SJCRH30 (cell line): ENCODE measurements at regions not wholly inside any gene's neighbourhood (a gene's known extent, or its start where the extent isn't known, plus 50 kb on each side); places are given as distances from the start of the nearest gene placed in this dataset.

Source experiments
- DNase-seq, 2 experiments: peaks; one replicate each; pipeline ENCODE4 v3.0.0-alpha.2; 2015 to 2020
- H3K27ac ChIP-seq: fragments of 250-450 bp; sonication (Bioruptor Pico); 2 replicates; pipeline ENCODE4 v1.5.1; 2020; ENCODE audit warnings: mild to moderate bottlenecking, moderate library complexity
- H3K27me3 ChIP-seq: fragments of 250-450 bp; sonication (Bioruptor Pico); 2 replicates; pipeline ENCODE4 v1.5.1; 2020; ENCODE audit warnings: mild to moderate bottlenecking, moderate library complexity
- H3K36me3 ChIP-seq: fragments of 250-450 bp; sonication (Bioruptor Pico); 2 replicates; pipeline ENCODE4 v1.5.1; 2020; ENCODE audit warnings: mild to moderate bottlenecking, moderate library complexity
- H3K4me1 ChIP-seq: fragments of 250-450 bp; sonication (Bioruptor Pico); 2 replicates; pipeline ENCODE4 v1.5.1; 2020; ENCODE audit warnings: mild to moderate bottlenecking, moderate library complexity
- H3K4me3 ChIP-seq: fragments of 250-450 bp; sonication (Bioruptor Pico); 2 replicates; pipeline ENCODE4 v1.5.1; 2020; ENCODE audit warnings: mild to moderate bottlenecking, moderate library complexity
- H3K9me3 ChIP-seq: fragments of 250-450 bp; sonication (Bioruptor Pico); replicated peaks from 2 replicates; pipeline ENCODE4 v1.5.1; 2020; ENCODE audit warnings: mild to moderate bottlenecking, moderate library complexity

DNA sequence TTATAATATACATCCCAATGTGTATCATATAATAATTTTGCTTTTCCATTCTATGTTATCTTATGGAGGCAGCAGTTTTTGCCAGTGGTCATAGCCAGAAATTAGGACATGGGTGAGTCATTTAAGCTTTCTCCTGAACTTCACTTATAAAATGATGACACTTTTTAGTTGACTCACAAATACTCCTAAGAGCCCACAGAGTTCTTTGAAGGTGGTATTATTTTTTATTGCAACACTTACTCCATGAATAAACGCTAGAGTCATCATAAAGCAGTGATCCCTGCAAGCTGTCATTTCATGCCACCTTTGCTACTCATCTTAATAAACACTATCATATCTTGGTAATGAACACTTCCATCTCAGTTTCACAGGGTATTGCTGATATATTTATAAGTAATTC is 69.9 kb upstream of the MAPRE2 start:
- DNase-seq = no peak
- no peaks in the 10 kb centered on the region for H3K4me1 ChIP-seq
- H3K27ac ChIP-seq = no peak overlapping the region
- H3K27me3 ChIP-seq = no peaks in the 10 kb centered on the region
- H3K36me3 ChIP-seq = no peaks in the 10 kb centered on the region
- H3K9me3 ChIP-seq = no peaks in the 10 kb centered on the region
- no peak overlapping the region for H3K4me3 ChIP-seq

DNA sequence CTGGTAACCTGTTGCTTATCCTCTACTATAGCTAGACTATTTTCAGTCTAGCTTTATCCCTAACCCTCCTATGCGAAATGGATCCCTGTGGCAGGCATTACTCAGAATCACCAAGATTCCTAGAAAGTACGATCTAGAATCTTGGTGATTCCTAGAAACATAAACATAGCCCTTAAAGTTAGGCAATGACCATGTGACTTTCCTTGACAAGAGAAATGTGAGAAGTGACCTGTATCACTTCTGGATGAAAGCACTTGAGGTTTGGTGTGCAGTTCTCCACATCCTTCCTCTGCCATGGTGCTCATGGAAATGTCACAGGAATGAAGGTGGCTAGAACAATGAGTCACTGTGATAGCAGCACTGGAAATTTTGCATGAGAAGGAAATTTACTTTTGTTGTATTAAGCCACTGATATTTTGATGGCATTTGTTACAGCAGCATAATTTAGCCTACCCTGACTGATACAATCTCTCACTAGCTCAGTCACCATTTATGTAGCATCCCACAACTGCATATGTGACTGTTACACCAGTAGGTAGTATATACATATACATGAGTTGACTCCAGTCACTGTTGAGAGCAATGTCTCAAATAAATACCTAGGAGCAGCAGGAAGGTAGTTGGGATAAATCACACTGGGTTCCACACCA is 68.3 kb upstream of the MAPRE2 start:
- no peaks in the 10 kb centered on the region for H3K4me1 ChIP-seq
- no peaks in the 10 kb centered on the region for H3K36me3 ChIP-seq
- H3K27ac ChIP-seq = no peak overlapping the region
- no peaks in the 10 kb centered on the region for H3K27me3 ChIP-seq
- DNase-seq = no peak
- no peaks in the 10 kb centered on the region for H3K9me3 ChIP-seq
- no peak overlapping the region for H3K4me3 ChIP-seq

DNA sequence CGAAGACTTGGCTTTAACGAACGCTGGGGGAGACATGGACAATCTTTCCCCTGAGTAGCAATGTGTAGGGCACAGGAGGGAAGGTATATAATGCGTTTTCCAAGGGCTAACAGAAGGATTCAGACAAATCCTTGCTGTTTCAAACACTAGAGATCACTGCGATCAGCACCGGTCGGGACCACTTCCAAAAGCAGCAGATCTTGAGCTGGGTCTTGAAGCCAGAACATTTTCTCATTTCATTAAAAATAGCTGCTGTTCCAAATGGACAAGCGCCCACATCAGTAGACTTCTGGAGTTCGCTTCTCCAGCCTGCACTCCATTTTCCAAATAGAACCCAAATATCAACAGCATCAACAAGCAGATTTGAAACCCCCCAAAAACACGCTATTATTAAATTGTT is 65.1 kb upstream of the MAPRE2 start:
- Histone ChIP-seq H3K9me3 (no peaks in the 10 kb centered on the region), H3K36me3 (no peaks in the 10 kb centered on the region), H3K4me3 (peak overlapping the region; percentile 63), H3K4me1 (no peaks in the 10 kb centered on the region), H3K27ac (no peak overlapping the region), H3K27me3 (no peaks in the 10 kb centered on the region)
- no peak for DNase-seq

DNA sequence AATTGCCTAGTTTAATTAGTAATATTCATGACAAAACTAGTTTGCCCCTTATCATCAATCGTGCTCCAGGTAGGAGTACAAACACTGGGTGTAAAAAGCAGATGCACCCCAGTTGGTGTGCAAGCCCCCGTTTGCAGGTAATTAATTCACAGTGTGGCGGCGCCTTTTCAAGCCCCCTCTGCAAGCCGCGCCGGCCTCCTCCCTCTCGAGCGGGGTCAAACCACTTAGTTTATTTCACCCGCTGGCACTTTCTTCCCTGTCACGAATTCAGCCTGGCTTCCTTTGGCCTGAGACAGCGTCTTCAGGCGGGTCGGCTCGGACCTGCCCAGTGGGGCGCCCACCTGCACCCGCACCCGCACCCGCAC is 64.7 kb upstream of the MAPRE2 start:
- Histone ChIP-seq H3K4me3 (peak overlapping the region; percentile 63), H3K9me3 (no peaks in the 10 kb centered on the region), H3K4me1 (no peaks in the 10 kb centered on the region), H3K27ac (no peak overlapping the region), H3K27me3 (no peaks in the 10 kb centered on the region), H3K36me3 (no peaks in the 10 kb centered on the region)
- DNase-seq = no peak

DNA sequence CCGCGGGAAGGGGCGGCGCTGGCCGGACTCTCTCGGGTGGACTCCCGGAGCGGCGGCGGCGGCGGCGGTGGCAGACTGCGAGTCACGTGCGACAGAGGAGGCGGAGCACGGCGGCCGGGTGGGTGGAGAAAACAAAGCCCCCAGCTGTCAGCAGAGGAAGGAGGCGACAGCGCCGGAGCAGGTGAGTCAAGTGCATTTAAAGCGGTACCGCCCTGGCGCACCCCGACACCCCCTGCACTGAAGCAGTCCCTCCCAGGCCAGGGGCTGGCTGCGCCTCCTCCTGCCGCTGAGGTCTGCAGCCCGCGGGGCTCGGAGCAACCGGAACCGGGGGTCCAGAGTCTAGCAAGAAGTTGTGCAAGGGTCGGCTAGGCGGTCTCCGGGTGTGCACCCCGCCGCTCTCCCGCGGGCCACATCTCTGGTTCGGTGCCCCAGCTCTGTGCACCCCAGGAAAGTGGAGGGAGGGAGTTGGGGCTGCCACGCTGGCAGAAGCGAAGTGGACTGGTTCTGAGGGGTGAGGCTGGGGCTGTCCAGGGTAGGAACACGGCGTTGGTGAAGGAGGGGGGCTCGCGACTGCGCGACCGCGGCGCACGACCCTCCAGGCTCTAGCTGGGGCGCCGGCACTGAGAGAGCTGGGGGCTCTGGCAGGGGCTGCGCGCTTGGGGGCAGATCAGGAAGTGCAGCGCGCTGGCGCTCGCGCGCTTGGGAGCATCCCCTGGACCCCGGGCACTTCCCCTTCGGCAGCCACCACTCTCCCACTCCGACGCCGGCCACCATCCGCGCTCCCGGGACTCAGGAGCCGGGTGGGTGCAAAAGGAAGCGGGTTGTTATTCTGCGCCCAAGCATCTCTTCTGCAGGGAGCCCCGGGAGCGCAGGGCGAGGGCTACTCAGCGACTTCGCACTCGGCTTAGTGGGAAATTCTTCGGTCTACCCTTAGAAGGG is 64.0 kb upstream of the MAPRE2 start:
- peak; percentile 66 to 68 for DNase-seq
- Histone ChIP-seq H3K4me3 (peak overlapping the region; percentile 63), H3K4me1 (no peaks in the 10 kb centered on the region)

DNA sequence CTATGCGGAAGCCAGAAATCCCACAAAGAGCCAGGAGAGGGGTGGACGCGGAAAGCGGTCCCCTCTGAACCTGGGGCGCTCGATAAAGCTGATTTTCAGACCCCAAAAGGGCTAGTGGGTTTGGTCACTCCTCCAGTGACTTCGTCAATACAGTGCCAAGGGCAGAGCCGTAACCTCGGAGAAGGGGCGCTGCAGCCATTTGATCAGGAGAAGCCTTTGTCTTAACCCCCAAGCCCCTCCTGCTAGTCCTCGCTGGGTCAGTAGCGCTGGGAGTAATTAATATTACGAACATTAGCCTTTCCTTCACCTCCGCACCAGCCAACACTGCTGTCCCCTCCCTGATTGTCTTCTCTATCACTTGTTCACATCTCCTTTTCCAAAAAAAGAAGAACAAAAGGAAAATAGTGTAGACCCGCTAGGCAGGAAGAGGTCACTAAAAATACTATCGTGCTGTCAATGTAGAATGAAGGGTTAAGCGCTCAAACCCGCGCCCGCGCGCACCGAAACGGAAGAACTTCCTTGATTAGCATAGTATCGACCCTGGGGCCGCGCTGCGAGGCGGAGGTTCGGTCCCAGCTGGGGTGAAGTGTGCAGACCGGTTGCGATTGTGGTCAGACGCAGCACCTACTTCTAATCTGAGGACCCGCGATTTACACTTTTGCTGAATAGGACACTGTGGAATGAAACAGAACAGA is 63.2 kb upstream of the MAPRE2 start:
- peak; percentile 19 to 24 for DNase-seq
- H3K4me3 ChIP-seq = peak overlapping the region; percentile 63
- no peaks in the 10 kb centered on the region for H3K9me3 ChIP-seq
- H3K36me3 ChIP-seq = no peaks in the 10 kb centered on the region
- no peaks in the 10 kb centered on the region for H3K27me3 ChIP-seq
- H3K27ac ChIP-seq = no peak overlapping the region
- no peaks in the 10 kb centered on the region for H3K4me1 ChIP-seq

More for the DNA sequence above, 64.0 kb upstream of the MAPRE2 start:
- H3K27ac ChIP-seq = no peak overlapping the region
- H3K36me3 ChIP-seq = no peaks in the 10 kb centered on the region
- H3K9me3 ChIP-seq = no peaks in the 10 kb centered on the region
- H3K27me3 ChIP-seq = no peaks in the 10 kb centered on the region

DNA sequence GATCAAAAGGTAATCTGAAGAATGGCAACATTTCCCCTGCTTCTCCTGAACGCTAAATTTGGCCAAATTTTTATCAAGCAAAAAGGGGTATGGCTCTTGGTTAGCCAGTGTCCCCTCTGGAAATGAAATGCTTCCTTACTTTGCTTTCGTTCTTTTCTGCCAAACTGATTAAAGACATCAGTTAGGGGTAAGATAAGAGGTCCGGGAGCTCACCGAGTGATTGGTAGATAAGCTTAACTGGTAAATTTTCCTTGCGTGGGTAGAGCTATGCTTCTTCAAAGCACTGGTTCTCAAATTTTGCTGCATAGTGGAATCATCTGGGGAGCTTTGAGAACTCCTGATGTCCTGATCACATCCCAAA is 62.7 kb upstream of the MAPRE2 start:
- H3K4me3 ChIP-seq = peak overlapping the region; percentile 63
- no peak overlapping the region for H3K27ac ChIP-seq
- no peaks in the 10 kb centered on the region for H3K9me3 ChIP-seq
- H3K36me3 ChIP-seq = no peaks in the 10 kb centered on the region
- no peak for DNase-seq
- H3K27me3 ChIP-seq = no peaks in the 10 kb centered on the region
- H3K4me1 ChIP-seq = no peaks in the 10 kb centered on the region

DNA sequence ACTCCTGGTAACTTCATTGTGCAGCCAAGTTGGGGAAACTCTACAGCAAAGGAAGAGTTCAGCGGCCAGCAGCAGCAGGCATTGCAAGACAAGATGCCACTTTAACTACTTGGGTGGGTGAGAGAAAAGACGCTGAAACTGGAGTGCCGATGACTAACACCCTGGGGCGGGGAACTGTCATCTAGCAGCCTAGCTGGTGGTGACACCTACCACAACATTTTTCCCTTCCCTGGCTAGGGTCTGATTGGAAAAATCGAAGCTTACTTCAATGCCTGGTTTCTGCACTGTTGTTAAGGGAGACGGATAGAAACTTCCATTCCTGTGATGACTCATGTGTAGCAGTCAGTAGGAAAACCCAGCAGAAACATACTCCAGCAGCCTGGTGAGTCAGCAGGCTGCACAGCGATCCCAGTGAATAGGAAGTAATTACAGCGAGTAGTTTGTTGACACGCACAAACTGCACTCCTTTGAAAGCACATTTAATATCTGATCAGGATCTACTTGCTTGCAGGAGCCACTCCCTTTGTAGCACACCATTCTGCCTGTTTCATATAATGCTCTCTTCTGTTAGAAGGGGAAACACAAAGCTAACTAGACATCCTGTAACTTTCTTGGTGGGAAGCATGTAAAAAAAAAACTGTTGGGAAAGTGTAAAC is 62.1 kb upstream of the MAPRE2 start:
- H3K4me3 ChIP-seq = peak overlapping the region; percentile 63
- no peaks in the 10 kb centered on the region for H3K4me1 ChIP-seq
- no peaks in the 10 kb centered on the region for H3K36me3 ChIP-seq
- no peaks in the 10 kb centered on the region for H3K9me3 ChIP-seq
- H3K27ac ChIP-seq = no peak overlapping the region
- peak; percentile 32 to 64 for DNase-seq
- no peaks in the 10 kb centered on the region for H3K27me3 ChIP-seq

DNA sequence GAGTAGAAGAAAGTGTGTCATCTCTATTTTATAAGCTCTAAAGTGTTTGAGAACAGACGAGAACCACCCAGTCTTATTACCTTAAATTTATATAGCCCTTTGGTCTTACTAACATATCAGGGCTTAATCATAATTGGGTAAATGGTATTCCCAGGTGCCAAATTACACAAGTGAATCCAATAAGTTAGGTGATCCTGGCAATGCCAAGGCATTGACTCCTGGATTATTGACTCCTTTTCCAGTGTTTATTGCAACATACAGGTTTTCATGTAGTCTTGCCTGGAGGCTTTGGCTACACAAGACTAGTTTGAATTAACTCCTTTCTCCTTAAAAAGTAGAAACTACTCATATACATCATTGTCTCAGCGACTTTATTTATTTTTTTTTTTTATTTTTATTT is 59.7 kb upstream of the MAPRE2 start:
- no peak overlapping the region for H3K27ac ChIP-seq
- no peak overlapping the region for H3K4me3 ChIP-seq
- H3K27me3 ChIP-seq = no peaks in the 10 kb centered on the region
- DNase-seq = no peak
- no peaks in the 10 kb centered on the region for H3K36me3 ChIP-seq
- H3K4me1 ChIP-seq = no peaks in the 10 kb centered on the region
- no peaks in the 10 kb centered on the region for H3K9me3 ChIP-seq

DNA sequence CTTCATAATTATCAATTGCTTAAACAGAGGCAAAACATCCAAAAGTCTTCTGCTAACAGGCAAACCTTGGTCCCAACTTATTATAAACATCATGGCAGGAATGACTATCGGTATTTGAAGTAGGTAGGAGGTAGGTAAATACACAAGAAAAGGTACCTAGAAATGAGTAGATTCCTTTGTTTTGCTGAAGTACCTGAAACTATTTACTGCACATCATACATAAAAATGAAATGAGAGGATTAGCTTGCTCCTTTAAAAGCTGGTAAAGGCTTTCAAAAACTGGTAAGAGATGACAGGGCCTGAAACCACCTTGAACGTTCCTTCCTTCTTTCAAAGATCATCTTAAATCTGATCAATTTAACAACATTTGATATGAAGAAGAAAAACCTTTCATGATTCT is 55.2 kb upstream of the MAPRE2 start:
- Histone ChIP-seq H3K27me3 (no peaks in the 10 kb centered on the region), H3K27ac (no peak overlapping the region), H3K9me3 (no peaks in the 10 kb centered on the region), H3K4me1 (peaks cover 4% of the 10 kb centered on the region; the same call in 1 of the 2 replicates), H3K36me3 (no peaks in the 10 kb centered on the region), H3K4me3 (no peak overlapping the region)
- no peak for DNase-seq

DNA sequence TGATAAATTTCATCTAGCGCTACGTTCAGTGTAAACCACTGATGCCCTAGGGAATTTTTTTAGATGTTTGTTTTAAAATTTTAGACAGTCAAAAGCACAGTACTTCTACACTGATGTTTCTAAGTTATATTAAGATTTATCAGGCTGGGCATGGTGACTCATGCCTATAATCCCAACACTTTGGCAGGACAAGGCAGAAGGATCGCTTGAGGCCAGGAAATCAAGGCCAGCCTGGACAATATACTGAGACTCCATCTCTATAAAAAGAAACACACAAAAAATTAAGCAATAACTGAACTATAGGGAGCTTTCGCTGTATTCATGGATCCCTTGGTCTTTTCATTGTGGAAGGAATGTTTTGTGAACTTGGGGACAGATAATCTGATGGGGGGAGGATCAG is 50.6 kb upstream of the MAPRE2 start:
- DNase-seq = no peak
- no peak overlapping the region for H3K27ac ChIP-seq
- peaks cover 4% of the 10 kb centered on the region; the same call in 1 of the 2 replicates for H3K4me1 ChIP-seq
- H3K4me3 ChIP-seq = no peak overlapping the region
- no peaks in the 10 kb centered on the region for H3K9me3 ChIP-seq
- H3K27me3 ChIP-seq = no peaks in the 10 kb centered on the region
- H3K36me3 ChIP-seq = no peaks in the 10 kb centered on the region

DNA sequence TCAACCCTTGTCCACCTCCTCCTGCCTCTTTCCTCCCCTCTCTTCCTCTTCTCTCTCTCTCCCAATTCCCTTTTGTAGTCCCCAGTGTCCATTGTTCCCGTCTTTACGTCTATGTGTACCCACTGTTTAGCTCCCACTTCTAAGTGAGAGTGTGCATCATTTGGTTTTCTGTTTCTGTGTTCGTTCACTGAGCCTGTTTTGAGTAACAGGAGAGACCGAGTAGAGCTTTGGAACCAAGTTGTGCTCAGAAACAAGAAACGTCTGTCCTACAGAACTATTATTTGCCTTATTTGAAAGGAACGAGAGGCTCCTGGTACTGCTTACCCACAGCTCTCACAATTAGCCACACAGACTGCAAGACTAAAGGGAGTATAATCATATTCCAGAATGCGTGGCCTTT is 50.1 kb upstream of the MAPRE2 start:
- peaks cover 4% of the 10 kb centered on the region; the same call in 1 of the 2 replicates for H3K4me1 ChIP-seq
- no peak overlapping the region for H3K27ac ChIP-seq
- H3K36me3 ChIP-seq = no peaks in the 10 kb centered on the region
- no peak overlapping the region for H3K4me3 ChIP-seq
- no peaks in the 10 kb centered on the region for H3K9me3 ChIP-seq
- DNase-seq = no peak
- no peaks in the 10 kb centered on the region for H3K27me3 ChIP-seq
